NCI-H1694 treated with DMSO at 0.1 percent for 48 hours (cell line): ENCODE measurements at regions not wholly inside any gene's neighbourhood (a gene's known extent, or its start where the extent isn't known, plus 50 kb on each side); places are given as distances from the start of the nearest gene placed in this dataset.

Experiments
- DNase-seq: peaks from one replicate; lab custom pipeline; 2025; lab: John Stamatoyannopoulos, UW

GRCh38 chr4:14787221-14787620, 215.1 kb upstream of the CPEB2 start:
- no peak for DNase-seq

- DNase-seq: no peak
Measured at GRCh38 chr4:14787894-14788293, 214.4 kb upstream of the CPEB2 start.

GRCh38 chr4:14790494-14790893, 211.8 kb upstream of the CPEB2 start:
- no peak for DNase-seq

GRCh38 chr4:14792702-14793227, 209.5 kb upstream of the CPEB2 start:
- no peak for DNase-seq

- no peak for DNase-seq
Measured at GRCh38 chr4:14800977-14801376, 201.3 kb upstream of the CPEB2 start.

GRCh38 chr4:14802596-14802995, 199.7 kb upstream of the CPEB2 start:
- DNase-seq: no peak

GRCh38 chr4:14807856-14808255, 194.4 kb upstream of the CPEB2 start:
- no peak for DNase-seq

- DNase-seq: no peak
Measured at GRCh38 chr4:14809203-14809602, 193.1 kb upstream of the CPEB2 start.

- DNase-seq: no peak
Measured at GRCh38 chr4:14810121-14810520, 192.2 kb upstream of the CPEB2 start.

GRCh38 chr4:14810568-14810967, 191.7 kb upstream of the CPEB2 start:
- no peak for DNase-seq

GRCh38 chr4:14812101-14812500, 190.2 kb upstream of the CPEB2 start:
- no peak for DNase-seq

GRCh38 chr4:14816623-14817261, 185.5 kb upstream of the CPEB2 start:
- no peak for DNase-seq

GRCh38 chr4:14824189-14824588, 178.1 kb upstream of the CPEB2 start:
- no peak for DNase-seq

- no peak for DNase-seq
Measured at GRCh38 chr4:14827111-14827510, 175.2 kb upstream of the CPEB2 start.

GRCh38 chr4:14829795-14830194, 172.5 kb upstream of the CPEB2 start:
- no peak for DNase-seq

GRCh38 chr4:14831416-14831815, 170.9 kb upstream of the CPEB2 start:
- no peak for DNase-seq

- DNase-seq: no peak
Measured at GRCh38 chr4:14833053-14833452, 169.2 kb upstream of the CPEB2 start.

GRCh38 chr4:14834382-14834781, 167.9 kb upstream of the CPEB2 start:
- DNase-seq: no peak

- DNase-seq: no peak
Measured at GRCh38 chr4:14835288-14835687, 167.0 kb upstream of the CPEB2 start.

GRCh38 chr4:14835708-14836425, 166.4 kb upstream of the CPEB2 start:
- no peak for DNase-seq

GRCh38 chr4:14837860-14838259, 164.4 kb upstream of the CPEB2 start:
- DNase-seq: no peak

GRCh38 chr4:14841801-14842768, 160.2 kb upstream of the CPEB2 start:
- no peak for DNase-seq
